Stimulated activated CD4-positive, alpha-beta T cell treated with anti-CD3 and anti-CD28 coated beads, Interleukin-4, amount 100 ng/mL, for 24 hours (primary cell): ENCODE measurements at regions not wholly inside any gene's neighbourhood (a gene's known extent, or its start where the extent isn't known, plus 50 kb on each side); places are given as distances from the start of the nearest gene placed in this dataset.

ENCODE experiments used
- DNase-seq: peaks from one replicate; pipeline ENCODE4 v3.0.0-alpha.2; 2020

DNA sequence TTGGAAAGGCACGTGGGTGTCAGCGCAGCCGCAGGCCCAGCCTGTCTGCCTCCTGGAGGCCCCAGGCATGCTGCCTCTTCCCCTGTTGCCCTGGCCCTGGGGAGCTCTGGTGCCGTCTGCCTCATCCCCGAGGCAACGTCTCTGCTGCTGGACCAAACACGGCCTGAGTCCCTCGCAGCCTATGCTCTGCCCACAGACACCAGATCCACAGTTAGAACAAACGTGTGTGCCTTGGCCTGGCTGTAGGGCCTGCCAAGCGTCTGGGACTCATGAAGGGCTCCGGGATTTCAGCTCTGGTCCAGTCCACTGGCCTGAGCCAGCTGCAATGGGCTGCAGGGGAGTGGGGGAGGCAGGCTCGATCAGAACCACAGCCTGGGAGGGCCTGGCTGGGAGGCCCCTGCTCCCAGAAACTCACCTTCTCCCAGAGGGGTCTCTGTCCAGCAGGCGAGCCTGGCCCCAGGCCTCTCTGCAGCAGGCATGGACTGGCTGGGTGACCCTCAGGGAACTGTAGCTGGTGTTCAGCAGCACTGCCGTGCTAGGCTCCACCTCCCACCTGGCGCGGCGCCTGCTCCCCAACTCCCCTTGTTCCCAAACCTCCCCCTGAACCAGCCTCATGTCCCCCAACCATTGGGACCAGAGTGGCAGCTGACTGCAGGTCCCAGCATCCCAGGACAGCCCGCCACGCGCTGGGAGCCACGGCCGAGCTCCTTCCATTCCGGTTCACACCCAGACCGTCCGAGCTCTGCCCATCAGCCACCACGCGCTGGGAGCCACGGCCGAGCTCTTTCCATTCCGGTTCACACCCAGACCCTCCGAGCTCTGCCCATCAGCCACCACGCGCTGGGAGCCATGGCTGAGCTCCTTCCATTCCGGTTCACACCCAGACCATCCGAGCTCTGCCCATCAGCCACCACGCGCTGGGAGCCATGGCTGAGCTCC is 197.0 kb downstream of the DLL1 start:
- DNase-seq: peak; percentile 3

DNA sequence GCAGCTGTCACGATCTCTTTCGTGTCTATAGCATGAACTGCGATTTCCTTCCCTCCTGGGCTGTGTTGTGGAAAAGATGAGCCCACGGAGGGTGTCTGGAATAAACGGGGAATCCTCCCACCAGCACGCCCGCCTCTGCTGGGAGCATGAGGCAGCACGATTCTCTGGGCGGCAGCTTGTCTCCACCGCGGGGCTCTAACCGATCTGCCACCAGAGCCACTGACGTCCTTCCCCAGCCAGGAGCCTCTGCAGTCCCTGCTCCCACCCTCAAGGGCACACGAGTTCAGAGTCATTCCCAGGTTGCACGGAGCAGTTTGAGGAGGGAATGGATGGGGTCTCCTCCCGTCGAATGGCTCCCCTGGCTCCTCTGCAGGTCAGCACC is 197.6 kb downstream of the DLL1 start:
- DNase-seq: no peak

DNA sequence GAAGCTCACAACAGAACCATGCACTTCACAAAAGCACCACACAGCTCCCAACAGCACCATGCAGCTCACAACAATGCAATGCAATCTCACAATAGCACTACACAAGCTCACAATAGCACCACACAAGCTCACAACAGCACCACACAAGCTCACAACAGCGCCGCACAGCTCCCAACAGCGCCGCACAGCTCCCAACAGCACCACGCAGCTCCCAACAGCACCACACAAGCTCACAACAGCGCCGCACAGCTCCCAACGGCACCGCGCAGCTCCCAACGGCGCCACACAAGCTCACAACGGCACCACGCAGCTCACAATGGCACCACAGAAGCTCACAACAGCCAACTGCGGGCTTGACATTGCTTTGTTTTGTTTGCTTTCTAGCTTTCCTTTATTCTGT is 198.1 kb downstream of the DLL1 start:
- no peak for DNase-seq

DNA sequence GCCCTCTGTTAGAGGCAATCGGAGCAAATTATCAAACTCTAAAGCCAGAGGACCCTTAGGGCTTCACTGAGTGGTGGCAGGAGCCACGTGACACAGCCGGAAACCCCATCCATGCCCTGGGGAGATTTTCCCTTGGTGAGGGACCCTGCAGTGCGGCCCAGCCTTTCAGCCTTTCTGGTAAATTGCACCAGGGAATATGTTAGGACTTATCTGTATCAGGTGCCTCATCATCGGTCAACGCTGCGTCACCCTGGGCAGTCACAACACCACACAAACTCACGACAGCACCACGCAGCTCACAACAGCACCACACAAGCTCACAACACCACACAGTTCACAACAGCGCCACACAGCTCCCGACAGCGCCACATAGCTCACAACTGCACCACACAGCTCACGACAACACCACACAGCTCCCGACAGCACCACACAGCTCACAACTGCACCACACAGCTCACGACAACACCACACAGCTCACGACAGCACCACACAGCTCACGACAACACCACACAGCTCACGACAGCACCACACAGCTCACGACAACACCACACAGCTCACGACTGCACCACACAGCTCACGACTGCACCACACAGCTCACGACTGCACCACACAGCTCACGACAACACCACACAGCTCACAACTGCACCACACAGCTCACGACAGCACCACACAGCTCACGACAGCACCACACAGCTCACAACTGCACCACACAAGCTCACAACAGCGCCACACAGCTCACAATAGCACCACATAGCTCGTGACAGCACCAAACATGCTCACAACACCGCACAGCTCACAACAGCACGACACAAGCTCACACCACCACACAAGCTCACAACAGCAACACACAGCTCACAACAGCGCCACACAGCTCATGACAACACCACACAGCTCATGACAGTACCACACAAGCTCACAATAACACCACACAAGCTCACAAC is 199.0 kb downstream of the DLL1 start:
- DNase-seq: no peak

DNA sequence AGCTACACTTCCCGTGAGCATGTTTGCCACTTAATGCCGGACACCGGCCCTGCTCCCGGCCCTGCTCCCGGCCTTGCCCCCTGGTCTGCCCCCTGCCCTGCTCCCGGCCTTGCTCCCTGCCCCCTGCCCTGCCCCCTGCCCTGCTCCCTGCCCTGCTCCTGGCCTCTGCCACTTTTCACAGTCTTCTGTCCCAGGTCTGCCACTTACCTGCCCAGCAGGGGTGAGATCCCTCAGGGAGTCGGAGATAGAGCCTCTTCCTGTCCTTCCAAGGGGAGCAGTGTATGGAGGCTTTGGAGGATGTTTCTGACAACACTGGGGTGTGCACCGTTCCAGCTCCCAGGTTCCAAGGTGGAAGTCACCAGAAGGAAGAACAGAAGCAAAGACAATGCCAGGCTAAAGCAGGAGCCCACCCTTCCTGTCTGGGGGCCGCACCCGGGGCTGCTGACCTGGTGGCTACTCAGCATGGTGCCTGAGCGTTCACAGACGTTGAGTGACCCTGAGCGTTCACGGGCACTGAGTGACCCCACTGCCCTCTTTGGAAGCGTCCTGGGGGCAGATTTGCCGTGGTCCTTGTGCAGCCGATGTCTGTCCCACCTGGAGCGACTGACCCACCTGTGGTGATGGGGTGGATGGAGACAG is 199.8 kb downstream of the DLL1 start:
- peak; percentile 2 for DNase-seq

DNA sequence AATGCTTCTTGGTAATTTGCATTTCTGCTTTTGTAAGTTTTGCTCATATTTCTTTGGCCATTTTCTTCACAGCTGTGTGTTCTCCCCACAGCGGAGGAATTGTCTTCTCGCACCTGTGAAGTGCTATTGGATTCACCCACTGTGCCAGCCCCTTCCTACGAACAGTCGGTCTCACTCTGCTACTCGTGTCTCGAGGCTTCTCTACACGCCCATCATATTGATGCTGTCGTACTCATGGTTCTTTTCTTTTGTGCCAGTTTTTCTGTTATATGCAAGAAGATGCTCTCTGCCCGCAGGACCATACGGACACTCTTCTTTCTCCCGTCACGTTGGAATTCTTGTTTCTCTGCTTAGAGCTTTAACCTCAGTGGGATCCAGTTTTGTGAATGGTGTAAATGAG is 200.3 kb downstream of the DLL1 start:
- DNase-seq: no peak

DNA sequence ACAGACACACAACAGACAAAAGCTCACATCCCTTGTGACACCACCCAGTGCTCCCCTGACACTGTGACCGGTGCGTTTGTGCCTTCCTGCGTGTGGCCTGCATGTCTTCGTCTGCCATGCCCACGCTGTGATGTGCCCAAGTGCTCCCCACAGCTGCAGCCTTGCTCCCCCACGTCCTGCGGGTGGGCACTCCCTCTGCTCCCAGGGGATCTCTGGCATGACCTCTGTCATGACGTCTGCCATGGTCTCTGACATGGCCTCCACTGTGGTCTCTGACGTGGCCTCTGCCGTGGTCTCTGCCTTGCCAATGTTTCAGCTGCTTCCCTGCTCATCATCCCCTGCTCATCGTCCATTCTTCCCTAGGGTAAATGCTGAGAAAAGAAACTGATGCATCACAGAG is 200.9 kb downstream of the DLL1 start:
- DNase-seq: no peak

DNA sequence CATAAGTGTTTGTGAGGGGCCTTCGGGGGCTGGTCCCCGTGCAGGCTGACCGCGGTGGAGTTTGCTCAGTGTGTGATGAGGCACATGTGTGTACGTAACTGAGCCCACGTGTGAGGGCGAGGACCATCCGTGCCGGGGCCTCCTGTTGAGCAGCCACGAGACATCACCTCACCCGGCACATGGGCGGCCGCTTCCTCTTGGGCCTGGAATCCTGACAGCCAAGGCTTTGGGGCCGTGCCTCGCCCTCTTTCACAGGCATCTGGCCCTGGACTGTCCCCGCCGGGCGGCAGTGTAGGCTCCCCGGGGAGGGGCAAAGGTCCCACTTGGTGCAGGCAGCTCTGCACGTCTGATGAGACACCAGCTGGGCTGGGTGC is 202.3 kb downstream of the DLL1 start:
- no peak for DNase-seq

DNA sequence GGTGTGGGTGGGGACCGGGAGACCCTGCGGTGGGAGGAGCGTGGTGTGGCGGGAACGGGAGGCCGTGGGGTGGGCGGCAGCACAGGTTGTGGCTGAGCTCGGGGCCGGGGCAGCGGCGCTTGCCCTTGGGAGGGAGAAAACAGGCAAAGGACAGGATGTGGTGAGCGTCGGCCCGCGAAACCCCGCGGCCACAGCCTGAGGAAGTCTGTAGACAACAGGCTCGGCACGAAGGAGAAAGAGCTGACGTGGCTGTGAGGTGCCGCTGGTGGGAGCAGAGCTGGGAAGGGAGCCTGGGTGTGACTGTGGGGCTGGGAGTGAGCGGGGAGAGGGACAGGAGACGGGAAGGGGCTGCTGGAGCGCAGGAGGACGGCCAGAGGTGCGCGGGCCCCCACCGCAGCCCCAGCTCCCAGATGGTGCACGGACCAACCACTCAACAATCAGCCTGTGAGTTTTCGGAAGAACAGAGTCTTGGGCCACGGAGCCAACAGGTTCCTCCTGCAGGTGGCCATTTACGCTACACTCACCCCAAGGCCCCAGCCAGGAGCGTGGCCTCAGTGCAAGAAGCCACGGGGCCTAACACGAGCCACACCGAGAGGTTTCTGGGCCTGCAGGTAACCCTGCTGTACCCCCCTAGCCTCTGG is 202.8 kb downstream of the DLL1 start:
- DNase-seq: peak; percentile 44

DNA sequence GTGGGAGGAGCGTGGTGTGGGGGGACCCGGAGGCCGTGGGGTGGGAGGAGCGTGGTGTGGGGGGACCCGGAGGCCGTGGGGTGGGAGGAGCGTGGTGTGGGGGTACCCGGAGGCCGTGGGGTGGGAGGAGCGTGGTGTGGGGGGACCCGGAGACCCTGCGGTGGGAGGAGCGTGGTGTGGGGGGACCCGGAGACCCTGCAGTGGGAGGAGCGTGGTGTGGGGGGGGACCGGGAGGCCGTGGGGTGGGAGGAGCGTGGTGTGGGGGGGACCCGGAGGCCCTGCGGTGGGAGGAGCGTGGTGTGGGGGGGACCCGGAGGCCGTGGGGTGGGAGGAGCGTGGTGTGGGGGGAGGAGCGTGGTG is 203.5 kb downstream of the DLL1 start:
- peak; percentile 3 for DNase-seq

DNA sequence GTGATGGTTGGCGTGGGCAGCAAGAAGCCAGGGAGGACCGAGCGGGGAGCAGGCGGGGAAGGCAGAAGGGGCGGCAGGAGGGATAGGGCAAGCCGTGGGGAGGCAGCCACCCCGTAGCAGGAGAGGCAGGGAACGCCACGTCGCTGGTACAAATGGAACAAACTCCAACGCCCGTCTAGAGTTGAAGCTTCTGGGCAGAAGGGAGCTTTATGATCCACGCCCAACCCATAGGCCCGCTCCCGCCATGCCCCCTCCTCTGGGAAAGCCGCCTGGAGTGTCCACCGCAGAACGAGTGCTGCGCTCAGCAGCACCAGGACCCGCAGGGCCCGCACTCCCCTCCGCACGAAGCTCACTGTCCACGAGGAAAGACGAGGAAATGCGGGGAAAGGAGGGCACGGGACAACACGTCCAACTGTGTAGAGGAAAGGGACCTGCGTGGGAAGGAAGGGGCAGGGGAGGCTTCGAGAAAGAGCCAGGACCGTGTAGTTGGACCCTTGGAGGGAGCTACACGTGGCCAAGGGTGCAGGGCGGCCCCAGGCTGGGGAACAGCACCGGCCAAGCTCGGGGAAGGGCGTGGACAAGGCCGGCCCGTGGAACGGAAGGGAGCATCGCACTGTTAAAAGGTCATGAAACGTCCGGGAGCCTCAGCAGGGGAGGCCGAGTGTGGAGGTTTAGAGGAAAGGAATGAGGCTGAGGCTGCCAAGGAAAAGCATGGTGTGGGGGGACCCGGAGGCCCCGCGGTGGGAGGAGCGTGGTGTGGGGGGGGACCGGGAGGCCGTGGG is 204.0 kb downstream of the DLL1 start:
- peak; percentile 3 for DNase-seq

DNA sequence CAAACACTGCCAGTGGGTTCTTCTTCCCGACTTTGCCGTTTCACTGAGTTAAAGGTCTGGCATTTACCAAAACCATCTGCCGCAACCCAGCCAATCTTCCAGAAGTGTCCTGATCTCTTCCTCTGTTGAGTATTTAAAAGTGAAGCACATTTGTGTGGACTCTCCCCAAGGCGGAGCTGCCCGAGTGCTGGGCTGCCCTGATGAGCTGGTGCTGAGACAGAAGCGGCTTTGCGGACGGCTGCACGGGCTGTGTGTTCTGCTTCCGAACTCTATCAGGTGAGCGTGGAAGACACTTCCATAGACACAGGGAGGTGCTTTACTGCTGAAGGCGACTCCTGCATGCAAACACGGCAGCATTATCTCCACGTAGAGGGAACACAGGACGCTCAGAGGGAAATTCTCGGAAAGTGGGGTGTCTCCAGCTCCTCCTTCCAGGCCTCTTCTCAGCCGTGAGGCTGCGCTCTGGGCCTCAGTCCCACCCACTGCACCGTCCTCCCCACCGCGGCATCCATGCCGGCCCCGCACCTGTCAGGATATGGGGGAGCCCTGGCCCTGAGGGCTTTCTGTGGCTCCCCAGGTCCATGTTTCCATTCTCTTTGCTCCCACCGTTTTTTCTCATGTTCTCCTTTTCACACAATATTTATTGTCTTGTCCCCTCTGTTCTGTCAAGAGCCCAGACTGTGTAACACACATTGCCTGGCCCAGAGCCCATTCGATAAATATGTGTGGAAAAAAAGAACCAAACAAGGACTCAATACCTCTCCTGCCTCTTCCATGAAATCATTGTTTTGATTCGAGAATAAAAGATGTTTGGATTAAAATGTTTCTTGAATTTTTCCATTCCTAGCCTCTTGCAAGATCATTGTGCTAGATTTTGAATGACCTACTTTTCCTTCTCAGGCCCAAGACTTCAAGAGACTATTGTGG is 205.1 kb downstream of the DLL1 start:
- peak; percentile 3 for DNase-seq

DNA sequence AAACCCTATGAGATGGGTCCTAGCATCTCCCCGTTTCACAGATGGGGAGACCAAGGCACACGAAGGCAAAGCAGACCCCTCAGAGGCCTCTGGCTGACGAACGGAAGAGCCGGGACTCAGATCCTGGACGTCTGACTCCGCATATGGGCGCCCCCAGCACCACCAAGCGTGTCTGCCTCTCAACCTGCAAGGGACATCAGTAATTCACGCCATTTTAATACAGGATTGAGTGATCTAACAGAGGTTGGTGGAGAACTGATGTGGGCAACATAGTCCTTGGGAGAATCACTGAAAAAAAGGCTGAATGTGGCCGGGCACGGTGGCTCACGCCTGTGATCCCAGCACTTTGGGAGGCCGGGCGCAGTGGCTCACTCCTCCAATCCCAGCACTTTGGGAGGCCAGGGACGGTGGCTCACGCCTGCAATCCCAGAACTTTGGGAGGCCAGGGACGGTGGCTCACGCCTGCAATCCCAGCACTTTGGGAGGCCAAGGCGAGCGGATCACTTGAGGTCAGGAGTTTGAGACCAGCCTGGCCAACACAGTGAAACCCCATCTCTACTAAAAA is 206.6 kb downstream of the DLL1 start:
- no peak for DNase-seq

DNA sequence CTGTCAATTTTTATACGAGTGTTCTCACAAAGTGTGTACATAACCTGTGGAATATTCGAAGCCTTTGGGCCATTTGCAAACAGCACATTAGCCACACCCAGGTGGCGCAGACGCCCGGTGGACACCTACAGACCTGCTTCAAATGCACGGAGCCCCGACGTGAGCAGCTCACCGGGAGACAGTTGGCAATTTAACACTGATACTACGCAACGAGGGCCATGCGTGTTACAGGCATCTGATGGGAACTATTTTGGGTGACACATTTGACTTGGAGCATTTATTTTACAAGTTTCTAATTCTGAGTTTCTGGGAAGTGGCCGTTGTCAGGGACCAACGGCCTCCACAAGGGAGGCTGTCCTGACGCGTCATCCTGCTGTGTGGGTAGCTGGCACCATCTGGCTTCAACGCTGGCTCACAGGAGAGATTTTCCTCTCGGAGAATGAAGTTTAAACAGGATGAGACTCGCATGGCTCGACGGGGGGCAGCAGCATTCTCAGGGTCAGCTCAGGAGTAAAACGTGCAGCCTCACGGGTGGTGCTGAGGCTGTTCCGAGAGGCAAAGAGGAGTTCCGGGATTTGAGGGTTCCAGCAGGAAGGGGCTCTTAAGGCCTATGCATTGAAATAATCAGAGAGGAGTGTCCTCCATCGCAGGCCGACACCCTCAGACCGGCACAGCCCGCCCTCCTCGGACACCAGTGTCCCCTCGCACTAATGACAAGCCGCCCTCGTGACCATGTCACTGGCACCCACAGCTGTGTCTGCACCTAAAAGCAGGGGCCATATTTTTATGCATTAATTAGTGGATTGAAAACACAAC is 207.4 kb downstream of the DLL1 start:
- no peak for DNase-seq

DNA sequence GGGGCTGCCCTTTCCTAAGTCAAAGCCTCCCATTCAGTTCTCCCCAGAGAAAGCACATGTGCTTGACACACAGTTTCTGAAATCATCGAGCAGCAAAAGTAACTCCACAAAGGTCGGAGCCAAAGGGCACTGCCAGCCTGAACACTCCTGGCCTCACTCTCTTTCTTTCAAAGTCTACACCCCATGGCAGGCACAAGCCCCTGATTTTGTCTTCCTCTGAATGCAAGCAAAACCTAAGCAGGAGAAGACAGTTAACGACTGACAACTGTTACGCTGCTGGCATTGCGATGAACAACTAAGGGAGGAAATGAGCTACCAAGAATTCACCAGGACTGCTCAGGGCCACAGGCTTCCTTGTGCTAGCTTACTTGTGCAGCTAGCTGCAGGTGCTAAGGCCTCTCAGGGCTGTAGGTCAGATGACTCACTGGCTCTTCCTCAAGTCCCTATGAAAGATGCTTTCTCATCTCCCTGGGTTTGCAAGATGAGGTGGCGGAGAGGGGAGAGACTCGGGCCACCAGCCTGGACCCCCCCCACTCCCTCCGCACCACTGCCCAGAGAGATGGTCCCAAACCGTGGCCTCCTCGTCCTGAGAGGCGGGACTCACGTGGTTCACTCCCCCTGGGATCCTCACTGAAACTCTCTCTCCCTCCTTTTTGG is 208.2 kb downstream of the DLL1 start:
- DNase-seq: peak; percentile 2

DNA sequence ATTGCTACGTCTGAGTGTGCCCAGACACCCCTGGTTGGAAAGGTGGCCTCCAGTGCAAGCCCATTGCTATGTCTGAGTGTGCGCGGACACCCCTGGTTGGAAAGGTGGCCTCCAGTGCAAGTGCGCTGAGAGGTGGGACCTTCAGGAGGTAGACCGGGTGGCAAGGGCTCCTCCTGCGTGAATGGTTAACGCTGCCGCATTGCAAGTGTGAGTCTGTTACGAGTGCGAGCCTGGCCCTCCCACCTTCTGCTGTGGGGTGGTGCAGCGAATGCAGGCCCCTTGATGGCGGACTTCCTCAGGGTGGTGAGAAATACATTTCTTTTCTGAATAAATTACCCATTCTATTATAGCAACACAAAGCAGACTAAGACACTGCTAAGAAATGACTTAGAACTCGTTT is 208.8 kb downstream of the DLL1 start:
- DNase-seq: no peak

DNA sequence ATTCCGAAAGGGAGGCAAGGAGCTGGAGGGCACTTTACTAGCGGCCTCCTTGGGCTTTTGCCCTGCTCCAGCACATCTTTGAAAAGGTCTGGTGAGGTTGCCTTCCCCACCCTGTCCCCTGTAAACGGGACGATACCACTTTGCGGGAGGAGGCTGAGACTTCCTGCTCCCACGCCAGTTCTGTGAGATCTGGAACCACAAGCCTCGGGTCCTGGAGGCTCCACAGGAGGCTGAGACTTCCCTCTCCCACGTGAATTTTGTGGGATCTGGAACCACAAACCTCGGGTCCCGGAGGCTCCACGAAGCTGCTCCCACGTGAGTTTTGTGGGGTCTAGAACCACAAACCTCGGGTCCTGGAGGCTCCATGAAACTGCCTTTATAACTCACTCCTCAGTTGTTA is 209.3 kb downstream of the DLL1 start:
- no peak for DNase-seq

DNA sequence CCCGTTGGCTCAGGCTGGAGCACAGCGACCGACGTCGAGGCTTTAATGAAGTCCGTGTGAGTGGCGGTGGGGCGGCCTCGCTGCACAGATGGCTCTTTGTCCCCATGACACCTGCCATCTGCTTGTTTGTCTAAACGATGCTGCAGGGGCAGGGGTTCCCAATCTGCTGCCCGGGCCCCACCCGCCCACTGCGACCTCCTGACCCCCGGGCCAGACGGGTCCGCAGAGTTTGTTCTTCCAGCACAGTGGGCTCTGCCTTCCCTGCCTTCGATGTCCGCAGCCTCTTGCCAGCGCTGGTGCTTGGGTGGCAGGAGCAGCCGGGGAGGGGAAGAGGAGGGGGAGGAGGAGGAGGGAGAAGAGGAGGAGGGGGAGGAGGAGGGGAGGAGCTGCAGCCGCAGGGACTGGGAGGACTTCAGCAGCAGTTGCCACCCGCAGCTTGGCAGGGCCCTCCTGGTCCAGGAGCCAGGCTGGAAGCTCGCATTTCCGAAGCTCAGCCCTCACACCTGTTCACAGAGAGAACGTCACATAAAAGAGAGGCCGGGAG is 210.0 kb downstream of the DLL1 start:
- peak; percentile 2 for DNase-seq
